Glutamatergic neuron (in vitro differentiated cells): ENCODE measurements at regions not wholly inside any gene's neighbourhood (a gene's known extent, or its start where the extent isn't known, plus 50 kb on each side); places are given as distances from the start of the nearest gene placed in this dataset.

Source experiments
- DNase-seq: peaks from one replicate; pipeline ENCODE4 v3.0.0; 2022
- H3K27ac Mint-ChIP-seq: one replicate; pipeline ENCODE4 v1.8.0; 2020; ENCODE audit warnings: mild to moderate bottlenecking, mixed read lengths, inconsistent platforms; ENCODE audit not compliant: unreplicated experiment
- H3K27me3 Mint-ChIP-seq: one replicate; pipeline ENCODE4 v1.8.0; 2020; ENCODE audit warnings: mild to moderate bottlenecking, moderate library complexity, mixed read lengths, inconsistent platforms; ENCODE audit not compliant: unreplicated experiment
- H3K36me3 Mint-ChIP-seq: one replicate; pipeline ENCODE4 v1.8.0; 2020; ENCODE audit warnings: mild to moderate bottlenecking, mixed read lengths, inconsistent platforms; ENCODE audit not compliant: unreplicated experiment
- H3K4me1 Mint-ChIP-seq: one replicate; pipeline ENCODE4 v1.8.0; 2020; ENCODE audit warnings: mild to moderate bottlenecking, low read depth, mixed read lengths, inconsistent platforms; ENCODE audit not compliant: unreplicated experiment
- H3K4me3 Mint-ChIP-seq: one replicate; pipeline ENCODE4 v1.8.0; 2020; ENCODE audit warnings: mild to moderate bottlenecking, mixed read lengths, inconsistent platforms; ENCODE audit not compliant: unreplicated experiment
- H3K9me3 Mint-ChIP-seq: one replicate; pipeline ENCODE4 v1.8.0; 2020; ENCODE audit warnings: mild to moderate bottlenecking, moderate library complexity, mixed read lengths, inconsistent platforms; ENCODE audit not compliant: unreplicated experiment
- TF ChIP-seq, protein P1 (sequence below): fragments of 200-600 bp; sonication (generic); IDR thresholded peaks from one replicate; pipeline ENCODE4 v1.5.0; 2021; ENCODE audit not compliant: partially characterized antibody, unreplicated experiment

DNA sequence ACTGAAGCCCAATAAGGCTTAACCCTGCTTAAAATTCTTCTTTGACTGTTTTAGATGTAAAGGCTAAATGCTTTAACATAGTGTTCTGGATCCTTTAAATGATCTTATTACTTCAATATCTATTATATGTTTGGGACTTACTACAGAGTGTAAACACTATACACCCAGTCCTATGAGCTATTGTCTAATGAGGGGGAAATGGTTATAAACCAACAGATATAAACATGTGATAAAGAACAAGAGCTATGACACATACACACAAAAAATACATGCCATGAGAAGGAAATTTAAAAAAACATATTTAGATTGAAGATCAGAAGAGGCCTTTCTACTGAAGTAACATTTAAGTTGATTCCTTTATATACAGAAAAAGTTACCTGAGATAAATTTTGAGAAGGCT, 505.1 kb downstream of the FOXG1 start:
- Mint-ChIP-seq H3K36me3 (no peaks in the 10 kb centered on the region), H3K4me3 (no peak overlapping the region), H3K27me3 (no peaks in the 10 kb centered on the region), H3K9me3 (no peaks in the 10 kb centered on the region), H3K4me1 (peaks cover 22% of the 10 kb centered on the region), H3K27ac (no peak overlapping the region)
- no peak for DNase-seq
- TF ChIP-seq, protein P1, sequence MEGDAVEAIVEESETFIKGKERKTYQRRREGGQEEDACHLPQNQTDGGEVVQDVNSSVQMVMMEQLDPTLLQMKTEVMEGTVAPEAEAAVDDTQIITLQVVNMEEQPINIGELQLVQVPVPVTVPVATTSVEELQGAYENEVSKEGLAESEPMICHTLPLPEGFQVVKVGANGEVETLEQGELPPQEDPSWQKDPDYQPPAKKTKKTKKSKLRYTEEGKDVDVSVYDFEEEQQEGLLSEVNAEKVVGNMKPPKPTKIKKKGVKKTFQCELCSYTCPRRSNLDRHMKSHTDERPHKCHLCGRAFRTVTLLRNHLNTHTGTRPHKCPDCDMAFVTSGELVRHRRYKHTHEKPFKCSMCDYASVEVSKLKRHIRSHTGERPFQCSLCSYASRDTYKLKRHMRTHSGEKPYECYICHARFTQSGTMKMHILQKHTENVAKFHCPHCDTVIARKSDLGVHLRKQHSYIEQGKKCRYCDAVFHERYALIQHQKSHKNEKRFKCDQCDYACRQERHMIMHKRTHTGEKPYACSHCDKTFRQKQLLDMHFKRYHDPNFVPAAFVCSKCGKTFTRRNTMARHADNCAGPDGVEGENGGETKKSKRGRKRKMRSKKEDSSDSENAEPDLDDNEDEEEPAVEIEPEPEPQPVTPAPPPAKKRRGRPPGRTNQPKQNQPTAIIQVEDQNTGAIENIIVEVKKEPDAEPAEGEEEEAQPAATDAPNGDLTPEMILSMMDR, result no peak

- H3K27ac Mint-ChIP-seq, result no peak overlapping the region
- H3K9me3 Mint-ChIP-seq, result no peaks in the 10 kb centered on the region
- no peaks in the 10 kb centered on the region for H3K36me3 Mint-ChIP-seq
- peaks cover 26% of the 10 kb centered on the region for H3K4me1 Mint-ChIP-seq
- DNase-seq, result no peak
- no peak overlapping the region for H3K4me3 Mint-ChIP-seq
- no peaks in the 10 kb centered on the region for H3K27me3 Mint-ChIP-seq
- TF ChIP-seq, protein P1, result peak; percentile 58
Observed at GRCh38 chr14:29273513-29273912, 506.9 kb downstream of the FOXG1 start.

GRCh38 chr14:29274890-29275596, 508.5 kb downstream of the FOXG1 start:
- Mint-ChIP-seq H3K27me3 (no peaks in the 10 kb centered on the region), H3K9me3 (no peaks in the 10 kb centered on the region), H3K36me3 (no peaks in the 10 kb centered on the region), H3K4me1 (peaks cover 26% of the 10 kb centered on the region), H3K27ac (peak overlapping the region; percentile 91), H3K4me3 (peak overlapping the region; percentile 47)
- peak; percentile 19 for DNase-seq
- TF ChIP-seq, protein P1, result no peak

GRCh38 chr14:29278301-29279263, 512.0 kb downstream of the FOXG1 start:
- Mint-ChIP-seq H3K9me3 (no peaks in the 10 kb centered on the region), H3K27me3 (no peaks in the 10 kb centered on the region), H3K36me3 (no peaks in the 10 kb centered on the region), H3K27ac (no peak overlapping the region), H3K4me3 (no peak overlapping the region), H3K4me1 (peaks cover 21% of the 10 kb centered on the region)
- TF ChIP-seq, protein P1, result no peak
- DNase-seq, result no peak
